ENCODE measurements at regions not wholly inside any gene's neighbourhood (a gene's known extent, or its start where the extent isn't known, plus 50 kb on each side); places are given as distances from the start of the nearest gene placed in this dataset.

DNA sequence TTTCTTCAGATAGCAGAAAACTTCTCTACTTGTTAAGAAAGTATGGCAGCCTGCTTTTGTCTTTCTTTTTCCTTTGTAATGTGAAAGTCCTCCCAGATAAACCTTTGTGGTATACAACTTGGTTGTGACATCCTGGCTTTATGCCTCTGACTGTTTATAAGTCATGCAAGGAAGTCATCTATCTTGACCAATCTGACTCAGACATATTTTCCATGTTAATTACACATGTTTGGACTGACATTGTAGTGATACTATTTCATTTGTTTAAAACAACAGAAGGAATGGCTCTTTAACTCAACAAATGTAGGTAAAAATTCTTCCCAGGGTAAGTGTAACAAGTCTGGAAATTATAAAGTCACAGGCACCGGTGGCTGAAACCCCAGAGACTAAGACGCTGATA is 341.6 kb upstream of the MEOX2 start:
- Mint-ChIP-seq H3K27me3 (ENCODE audit: low read depth, unreplicated experiment) (no peaks in the 10 kb centered on the region), H3K4me3 (ENCODE audit: unreplicated experiment) (no peak overlapping the region), H3K4me1 (ENCODE audit: low read depth, unreplicated experiment) (peaks cover 7% of the 10 kb centered on the region), H3K9me3 (ENCODE audit: unreplicated experiment) (no peaks in the 10 kb centered on the region), H3K27ac (ENCODE audit: unreplicated experiment) (no peak overlapping the region), H3K36me3 (ENCODE audit: low read depth, unreplicated experiment) (no peaks in the 10 kb centered on the region)
- peak overlapping the region; percentile 61 for H3K27ac ChIP-seq (ENCODE audit: low read depth, low read length)
- no peak overlapping the region for H3K4me3 ChIP-seq (ENCODE audit: insufficient read depth, low read depth, low read length)
- FAIRE-seq (peak; percentile 63), DNase-seq (ENCODE audit: low read depth) (peak; percentile 96)
- no peaks in the 10 kb centered on the region for H3K9me3 ChIP-seq (ENCODE audit: insufficient read depth, low read depth, low read length)
- H2AFZ ChIP-seq (ENCODE audit: low read depth, low read length): no peak overlapping the region
- no peaks in the 10 kb centered on the region for H3K36me3 ChIP-seq (ENCODE audit: insufficient read depth, low read length)
- H3K79me2 ChIP-seq (ENCODE audit: insufficient read depth, low read length): no peaks in the 10 kb centered on the region
- peak overlapping the region; percentile 65 for H3K4me2 ChIP-seq (ENCODE audit: low read length)
- H3K27me3 ChIP-seq (ENCODE audit: insufficient read depth, low read length): no peaks in the 10 kb centered on the region
- TF ChIP-seq, protein P1, sequence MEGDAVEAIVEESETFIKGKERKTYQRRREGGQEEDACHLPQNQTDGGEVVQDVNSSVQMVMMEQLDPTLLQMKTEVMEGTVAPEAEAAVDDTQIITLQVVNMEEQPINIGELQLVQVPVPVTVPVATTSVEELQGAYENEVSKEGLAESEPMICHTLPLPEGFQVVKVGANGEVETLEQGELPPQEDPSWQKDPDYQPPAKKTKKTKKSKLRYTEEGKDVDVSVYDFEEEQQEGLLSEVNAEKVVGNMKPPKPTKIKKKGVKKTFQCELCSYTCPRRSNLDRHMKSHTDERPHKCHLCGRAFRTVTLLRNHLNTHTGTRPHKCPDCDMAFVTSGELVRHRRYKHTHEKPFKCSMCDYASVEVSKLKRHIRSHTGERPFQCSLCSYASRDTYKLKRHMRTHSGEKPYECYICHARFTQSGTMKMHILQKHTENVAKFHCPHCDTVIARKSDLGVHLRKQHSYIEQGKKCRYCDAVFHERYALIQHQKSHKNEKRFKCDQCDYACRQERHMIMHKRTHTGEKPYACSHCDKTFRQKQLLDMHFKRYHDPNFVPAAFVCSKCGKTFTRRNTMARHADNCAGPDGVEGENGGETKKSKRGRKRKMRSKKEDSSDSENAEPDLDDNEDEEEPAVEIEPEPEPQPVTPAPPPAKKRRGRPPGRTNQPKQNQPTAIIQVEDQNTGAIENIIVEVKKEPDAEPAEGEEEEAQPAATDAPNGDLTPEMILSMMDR (IDR thresholded peaks at IDR 0.05; ENCODE audit: insufficient read depth, low read depth, low read length): no peak
- no peak for TF ChIP-seq EZH2 (IDR thresholded peaks at IDR 0.05; ENCODE audit: insufficient read depth, low read length)
- no peaks in the 10 kb centered on the region for H4K20me1 ChIP-seq (ENCODE audit: insufficient read depth, low read length)
- H3K4me1 ChIP-seq (ENCODE audit: insufficient read depth, low read length): peaks cover 22% of the 10 kb centered on the region
- H3K9ac ChIP-seq (ENCODE audit: low read length): peak overlapping the region; percentile 22

DNA sequence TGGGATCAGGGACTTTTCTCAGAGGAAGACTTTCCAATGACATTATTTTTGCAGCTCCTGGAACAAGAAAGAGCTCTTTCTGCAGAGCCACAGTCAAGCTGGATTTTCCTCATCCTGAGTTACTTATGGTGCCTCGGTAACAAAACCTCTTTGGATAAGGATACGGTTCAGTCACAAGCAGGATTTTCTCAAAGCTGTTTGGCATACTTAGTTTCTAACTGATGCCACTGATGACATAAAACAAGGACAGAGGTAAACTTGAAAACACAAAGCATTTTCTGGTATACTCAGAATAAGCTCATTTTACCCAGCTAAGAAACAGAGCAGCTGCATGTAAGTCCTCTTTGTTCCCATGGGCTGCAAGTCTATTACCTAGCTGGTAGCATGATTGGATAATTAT is 340.9 kb upstream of the MEOX2 start:
- Histone ChIP-seq H3K36me3 (ENCODE audit: insufficient read depth, low read length) (no peaks in the 10 kb centered on the region), H3K4me3 (ENCODE audit: insufficient read depth, low read depth, low read length) (no peak overlapping the region), H3K79me2 (ENCODE audit: insufficient read depth, low read length) (no peaks in the 10 kb centered on the region), H3K4me2 (ENCODE audit: low read length) (peak overlapping the region; percentile 65), H3K9ac (ENCODE audit: low read length) (no peak overlapping the region), H3K9me3 (ENCODE audit: insufficient read depth, low read depth, low read length) (no peaks in the 10 kb centered on the region), H2AFZ (ENCODE audit: low read depth, low read length) (no peak overlapping the region), H3K27me3 (ENCODE audit: insufficient read depth, low read length) (no peaks in the 10 kb centered on the region), H3K4me1 (ENCODE audit: insufficient read depth, low read length) (peaks cover 22% of the 10 kb centered on the region), H3K27ac (ENCODE audit: low read depth, low read length) (peak overlapping the region; percentile 61), H4K20me1 (ENCODE audit: insufficient read depth, low read length) (no peaks in the 10 kb centered on the region)
- TF ChIP-seq EZH2 (IDR thresholded peaks at IDR 0.05; ENCODE audit: insufficient read depth, low read length): no peak
- TF ChIP-seq, protein P1 (IDR thresholded peaks at IDR 0.05; ENCODE audit: insufficient read depth, low read depth, low read length): no peak
- no peak for DNase-seq (ENCODE audit: low read depth)
- no peaks in the 10 kb centered on the region for H3K9me3 Mint-ChIP-seq (ENCODE audit: unreplicated experiment)
- FAIRE-seq: peak; percentile 29
- H3K36me3 Mint-ChIP-seq (ENCODE audit: low read depth, unreplicated experiment): no peaks in the 10 kb centered on the region
- H3K4me3 Mint-ChIP-seq (ENCODE audit: unreplicated experiment): no peak overlapping the region
- no peaks in the 10 kb centered on the region for H3K27me3 Mint-ChIP-seq (ENCODE audit: low read depth, unreplicated experiment)
- peaks cover 7% of the 10 kb centered on the region for H3K4me1 Mint-ChIP-seq (ENCODE audit: low read depth, unreplicated experiment)
- H3K27ac Mint-ChIP-seq (ENCODE audit: unreplicated experiment): no peak overlapping the region

DNA sequence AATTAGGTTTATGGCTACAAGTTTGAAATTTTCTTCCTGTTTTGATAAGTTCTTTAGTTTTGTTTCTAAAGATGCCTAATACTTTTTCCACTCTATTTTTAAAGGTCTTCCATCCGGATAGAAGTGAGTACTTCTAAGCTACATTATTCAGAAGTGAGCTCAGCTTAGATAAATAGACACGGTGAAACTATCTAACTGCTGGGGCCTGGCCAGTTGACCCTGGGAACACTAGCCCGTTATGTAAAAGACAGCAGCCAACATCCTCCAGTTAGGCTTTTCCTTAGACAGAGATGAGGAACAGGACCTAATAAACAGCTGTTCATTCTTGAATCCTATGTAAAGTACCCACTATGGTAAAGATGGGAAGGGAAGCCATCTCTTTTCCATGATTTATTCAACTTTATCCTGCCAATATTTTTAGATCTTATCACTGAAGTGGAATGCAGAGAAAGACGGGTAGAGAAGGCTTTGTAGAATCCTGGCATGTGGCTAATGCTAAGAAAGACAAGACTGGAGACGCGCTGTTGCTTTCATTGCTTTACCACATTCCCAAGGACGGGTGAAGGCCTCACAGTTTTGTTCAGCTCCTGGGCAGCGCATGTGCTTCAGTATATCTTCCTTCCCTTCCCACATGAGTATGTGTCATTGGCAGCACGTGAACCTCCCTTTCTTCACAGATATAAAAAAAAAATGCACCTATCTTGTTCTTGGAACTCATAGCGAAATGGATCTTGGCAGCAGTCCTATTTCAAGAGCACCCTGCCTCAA is 340.0 kb upstream of the MEOX2 start:
- Histone ChIP-seq H3K4me2 (ENCODE audit: low read length) (peak overlapping the region; percentile 56), H3K4me3 (ENCODE audit: insufficient read depth, low read depth, low read length) (no peak overlapping the region), H3K9me3 (ENCODE audit: insufficient read depth, low read depth, low read length) (no peaks in the 10 kb centered on the region), H4K20me1 (ENCODE audit: insufficient read depth, low read length) (no peaks in the 10 kb centered on the region), H3K9ac (ENCODE audit: low read length) (peak overlapping the region; percentile 39), H3K36me3 (ENCODE audit: insufficient read depth, low read length) (no peaks in the 10 kb centered on the region), H3K4me1 (ENCODE audit: insufficient read depth, low read length) (peaks cover 22% of the 10 kb centered on the region), H3K27ac (ENCODE audit: low read depth, low read length) (peak overlapping the region; percentile 72), H3K79me2 (ENCODE audit: insufficient read depth, low read length) (no peaks in the 10 kb centered on the region), H3K27me3 (ENCODE audit: insufficient read depth, low read length) (no peaks in the 10 kb centered on the region), H2AFZ (ENCODE audit: low read depth, low read length) (peak overlapping the region; percentile 38)
- Mint-ChIP-seq H3K27ac (ENCODE audit: unreplicated experiment) (peak overlapping the region; percentile 38), H3K9me3 (ENCODE audit: unreplicated experiment) (no peaks in the 10 kb centered on the region), H3K4me3 (ENCODE audit: unreplicated experiment) (no peak overlapping the region), H3K27me3 (ENCODE audit: low read depth, unreplicated experiment) (no peaks in the 10 kb centered on the region), H3K4me1 (ENCODE audit: low read depth, unreplicated experiment) (peaks cover 7% of the 10 kb centered on the region), H3K36me3 (ENCODE audit: low read depth, unreplicated experiment) (no peaks in the 10 kb centered on the region)
- FAIRE-seq: peak; percentile 37
- TF ChIP-seq, protein P1 (IDR thresholded peaks at IDR 0.05; ENCODE audit: insufficient read depth, low read depth, low read length): no peak
- TF ChIP-seq EZH2 (IDR thresholded peaks at IDR 0.05; ENCODE audit: insufficient read depth, low read length): no peak
- DNase-seq (ENCODE audit: low read depth): peak; percentile 68

Data from astrocyte (in vitro differentiated cells and primary cell).